ENCODE measurements at regions not wholly inside any gene's neighbourhood (a gene's known extent, or its start where the extent isn't known, plus 50 kb on each side); places are given as distances from the start of the nearest gene placed in this dataset.
"Not testable (repeated sequence)": the region's sequence is repeated elsewhere in the genome, so short reads cannot be mapped to it uniquely, and the experiment has no call there.

DNA sequence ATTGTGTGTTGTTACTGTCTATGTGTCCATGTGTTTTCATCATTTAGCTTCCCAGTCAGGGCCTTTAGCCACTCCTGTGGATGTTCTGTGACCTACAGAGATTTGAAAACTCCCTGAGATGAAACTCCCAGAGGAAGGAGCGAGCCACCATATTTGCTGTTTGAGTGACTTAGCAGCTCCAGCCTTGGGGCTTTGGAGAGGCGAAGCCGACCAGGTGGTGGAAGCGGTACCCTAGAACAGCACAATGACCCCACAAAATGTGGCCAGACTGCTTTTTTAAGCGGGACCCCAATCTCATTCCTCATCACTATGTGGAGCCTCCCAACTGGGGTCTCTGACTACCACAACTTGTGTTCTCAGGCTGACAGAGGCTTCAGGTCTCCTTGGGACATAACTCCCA lies 323.9 kb upstream of the KCND2 start:
- TF ChIP-seq, protein P1, sequence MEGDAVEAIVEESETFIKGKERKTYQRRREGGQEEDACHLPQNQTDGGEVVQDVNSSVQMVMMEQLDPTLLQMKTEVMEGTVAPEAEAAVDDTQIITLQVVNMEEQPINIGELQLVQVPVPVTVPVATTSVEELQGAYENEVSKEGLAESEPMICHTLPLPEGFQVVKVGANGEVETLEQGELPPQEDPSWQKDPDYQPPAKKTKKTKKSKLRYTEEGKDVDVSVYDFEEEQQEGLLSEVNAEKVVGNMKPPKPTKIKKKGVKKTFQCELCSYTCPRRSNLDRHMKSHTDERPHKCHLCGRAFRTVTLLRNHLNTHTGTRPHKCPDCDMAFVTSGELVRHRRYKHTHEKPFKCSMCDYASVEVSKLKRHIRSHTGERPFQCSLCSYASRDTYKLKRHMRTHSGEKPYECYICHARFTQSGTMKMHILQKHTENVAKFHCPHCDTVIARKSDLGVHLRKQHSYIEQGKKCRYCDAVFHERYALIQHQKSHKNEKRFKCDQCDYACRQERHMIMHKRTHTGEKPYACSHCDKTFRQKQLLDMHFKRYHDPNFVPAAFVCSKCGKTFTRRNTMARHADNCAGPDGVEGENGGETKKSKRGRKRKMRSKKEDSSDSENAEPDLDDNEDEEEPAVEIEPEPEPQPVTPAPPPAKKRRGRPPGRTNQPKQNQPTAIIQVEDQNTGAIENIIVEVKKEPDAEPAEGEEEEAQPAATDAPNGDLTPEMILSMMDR (IDR thresholded peaks at IDR 0.05 in 4 of 5, conservative IDR thresholded peaks at IDR 0.05 in 1 of 5) = no peak
- TF ChIP-seq POLR2A (IDR thresholded peaks at IDR 0.05) = no peak
- Histone ChIP-seq H3K27ac (no peak overlapping the region), H3K9me3 (no peaks in the 10 kb centered on the region), H3K36me3 (no peaks in the 10 kb centered on the region), H3K4me3 (no peak overlapping the region), H3K27me3 (no peaks in the 10 kb centered on the region), H3K4me1 (no peaks in the 10 kb centered on the region)
- in situ Hi-C loops (cut with MboI; ENCODE audit: low sequenced_read_pairs in 4 of 4) (loop anchor here in 1 of 4 donors (25.0 kb wide), 1 partner anchor 313 kb away; the partner anchor contains the start of gene KCND2), intact Hi-C loops (cut with DNase I; ENCODE audit: low total_unique reads) (no loop called here)
- no peak for ATAC-seq
- no peak for DNase-seq

DNA sequence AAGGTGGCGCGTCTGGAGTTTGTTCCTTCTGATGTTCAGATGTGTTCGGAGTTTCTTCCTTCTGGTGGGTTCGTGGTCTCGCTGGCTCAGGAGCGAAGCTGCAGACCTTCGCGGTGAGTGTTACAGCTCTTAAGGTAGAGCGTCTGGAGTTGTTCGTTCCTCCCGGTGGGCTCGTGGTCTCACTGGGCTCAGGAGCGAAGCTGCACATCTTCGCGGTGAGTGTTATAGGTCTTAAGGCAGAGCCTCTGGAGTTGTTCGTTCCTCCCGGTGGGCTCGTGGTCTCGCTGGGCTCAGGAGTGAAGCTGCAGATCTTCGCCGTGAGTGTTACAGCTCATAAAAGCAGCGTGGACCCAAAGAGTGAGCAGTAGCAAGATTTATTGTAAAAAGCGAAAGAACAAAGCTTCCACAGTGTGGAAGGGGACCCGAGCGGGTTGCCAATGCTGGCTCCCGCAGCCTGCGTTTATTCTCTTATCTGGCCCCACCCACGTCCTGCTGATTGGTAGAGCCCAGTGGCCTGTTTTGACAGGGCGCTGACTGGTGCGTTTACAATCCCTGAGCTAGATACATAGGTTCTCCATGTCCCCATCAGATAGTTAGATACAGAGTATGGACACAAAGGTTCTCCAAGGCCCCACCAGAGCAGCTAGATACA lies 322.5 kb upstream of the KCND2 start:
- H3K4me1 ChIP-seq; ATAC-seq; DNase-seq; H3K9me3 ChIP-seq; intact Hi-C loops (cut with DNase I; ENCODE audit: low total_unique reads); H3K27me3 ChIP-seq; H3K27ac ChIP-seq; H3K36me3 ChIP-seq; H3K4me3 ChIP-seq; in situ Hi-C loops (cut with MboI; ENCODE audit: low sequenced_read_pairs in 4 of 4): not testable (repeated sequence)

DNA sequence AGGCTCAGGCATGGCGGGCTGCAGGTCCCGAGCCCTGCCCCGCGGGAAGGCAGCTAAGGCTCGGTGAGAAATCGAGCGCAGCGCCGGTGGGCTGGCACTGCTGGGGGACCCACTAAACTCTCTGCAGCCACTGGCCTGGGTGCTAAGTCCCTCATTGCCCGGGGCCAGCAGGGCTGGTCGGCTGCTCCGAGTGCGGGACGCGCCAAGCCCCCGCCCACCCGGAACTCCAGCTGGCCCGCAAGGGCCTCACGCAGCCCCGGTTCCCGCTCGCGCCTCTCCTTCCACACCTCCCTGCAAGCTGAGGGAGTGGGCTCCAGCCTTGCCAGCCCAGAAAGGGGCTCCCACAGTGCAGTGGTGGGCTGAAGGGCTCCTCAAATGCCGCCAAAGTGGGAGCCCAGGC lies 321.4 kb upstream of the KCND2 start:
- H3K4me1 ChIP-seq; in situ Hi-C loops (cut with MboI; ENCODE audit: low sequenced_read_pairs in 4 of 4); H3K9me3 ChIP-seq; ATAC-seq; intact Hi-C loops (cut with DNase I; ENCODE audit: low total_unique reads); DNase-seq; H3K36me3 ChIP-seq; H3K27me3 ChIP-seq; H3K27ac ChIP-seq; H3K4me3 ChIP-seq: not testable (repeated sequence)

DNA sequence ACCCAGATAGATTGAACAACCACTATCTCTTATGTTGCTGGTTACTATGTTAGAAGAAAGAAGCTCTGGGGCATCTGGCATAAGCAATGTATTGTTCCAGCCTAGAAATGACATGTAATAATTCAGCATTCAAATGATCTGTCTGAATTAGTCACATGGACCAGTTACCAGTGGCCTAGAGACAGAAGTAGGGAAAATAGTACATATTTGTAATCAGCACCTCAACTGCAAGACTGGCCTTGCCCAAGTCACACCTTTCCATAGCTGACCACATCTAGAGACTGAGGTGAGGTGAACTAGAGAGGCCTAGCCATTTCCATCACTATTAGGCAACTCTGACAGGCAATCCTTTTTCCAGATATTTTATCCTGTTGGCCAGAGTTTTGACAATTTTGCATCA lies 315.6 kb upstream of the KCND2 start:
- TF ChIP-seq, protein P1 (IDR thresholded peaks at IDR 0.05 in 4 of 5, conservative IDR thresholded peaks at IDR 0.05 in 1 of 5) = no peak
- TF ChIP-seq POLR2A (IDR thresholded peaks at IDR 0.05) = no peak
- no peaks in the 10 kb centered on the region for H3K9me3 ChIP-seq
- no peaks in the 10 kb centered on the region for H3K4me1 ChIP-seq
- no peak overlapping the region for H3K4me3 ChIP-seq
- DNase-seq (no peak), ATAC-seq (no peak)
- in situ Hi-C loops (cut with MboI; ENCODE audit: low sequenced_read_pairs in 4 of 4) (no loop called here), intact Hi-C loops (cut with DNase I; ENCODE audit: low total_unique reads) (no loop called here)
- no peaks in the 10 kb centered on the region for H3K36me3 ChIP-seq
- H3K27me3 ChIP-seq = no peaks in the 10 kb centered on the region
- no peak overlapping the region for H3K27ac ChIP-seq

DNA sequence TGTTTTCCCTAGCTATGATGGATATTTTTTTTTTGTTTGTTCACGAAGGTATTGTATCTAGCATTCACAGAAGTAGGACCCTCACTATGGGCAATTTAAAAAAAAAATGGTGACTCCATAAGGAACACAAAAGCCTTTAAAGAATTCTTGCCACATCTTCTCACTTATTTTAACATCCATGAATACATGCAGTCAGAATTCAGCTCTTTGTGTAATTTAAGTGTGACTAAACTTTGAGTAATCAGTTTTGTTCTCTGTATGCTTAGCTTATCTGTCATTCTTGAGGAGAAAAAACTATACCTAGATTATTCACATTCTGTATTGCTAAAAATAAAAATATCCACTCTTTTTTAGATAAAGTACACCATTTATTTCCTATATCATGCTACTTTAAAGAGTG lies 313.2 kb upstream of the KCND2 start:
- DNase-seq (no peak), ATAC-seq (no peak)
- in situ Hi-C loops (cut with MboI; ENCODE audit: low sequenced_read_pairs in 4 of 4) = no loop called here
- Histone ChIP-seq H3K27ac (no peak overlapping the region), H3K36me3 (no peaks in the 10 kb centered on the region), H3K4me1 (peaks cover 0 to under 1% of the 10 kb centered on the region in 2 donors), H3K4me3 (no peak overlapping the region), H3K27me3 (no peaks in the 10 kb centered on the region), H3K9me3 (no peaks in the 10 kb centered on the region)
- intact Hi-C loops (cut with DNase I; ENCODE audit: low total_unique reads) = loop anchor here (10.0 kb wide), 1 partner anchor 105 kb away; no protein-coding TSS in a partner anchor
- TF ChIP-seq POLR2A (IDR thresholded peaks at IDR 0.05) = no peak
- TF ChIP-seq, protein P1 (IDR thresholded peaks at IDR 0.05 in 4 of 5, conservative IDR thresholded peaks at IDR 0.05 in 1 of 5) = no peak

DNA sequence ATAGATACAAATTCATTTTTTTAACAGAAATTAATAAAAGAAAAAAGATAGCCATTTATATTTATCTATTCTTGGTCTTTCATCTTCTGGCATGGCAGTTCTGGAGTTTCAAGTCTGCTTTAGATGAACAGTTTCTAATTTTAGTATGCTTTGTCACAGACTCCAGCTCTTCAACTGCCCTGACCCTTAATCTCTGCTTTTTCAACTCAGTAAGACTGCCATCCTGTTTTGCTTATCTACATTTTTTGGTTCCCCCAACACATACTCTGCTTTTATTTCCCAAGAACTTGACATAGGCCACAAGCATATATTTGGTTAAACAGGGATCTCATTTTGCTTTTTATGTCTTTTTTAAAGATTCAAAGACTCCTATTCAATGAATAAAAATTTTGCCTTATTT lies 309.3 kb upstream of the KCND2 start:
- intact Hi-C loops (cut with DNase I; ENCODE audit: low total_unique reads) = loop anchor here (10.0 kb wide), 1 partner anchor 101 kb away; no protein-coding TSS in a partner anchor
- TF ChIP-seq, protein P1 (IDR thresholded peaks at IDR 0.05 in 4 of 5, conservative IDR thresholded peaks at IDR 0.05 in 1 of 5) = no peak
- no peak for TF ChIP-seq POLR2A (IDR thresholded peaks at IDR 0.05)
- no peaks in the 10 kb centered on the region for H3K27me3 ChIP-seq
- H3K9me3 ChIP-seq = no peaks in the 10 kb centered on the region
- no peak overlapping the region for H3K4me3 ChIP-seq
- DNase-seq (no peak), ATAC-seq (no peak)
- H3K4me1 ChIP-seq = peaks cover 0 to 2% of the 10 kb centered on the region in 2 donors
- H3K27ac ChIP-seq = no peak overlapping the region
- in situ Hi-C loops (cut with MboI; ENCODE audit: low sequenced_read_pairs in 4 of 4) = no loop called here
- no peaks in the 10 kb centered on the region for H3K36me3 ChIP-seq

Measured in gastrocnemius medialis (tissue), 4 donors.